Left ventricle myocardium inferior (tissue), 1 donor: ENCODE measurements at regions not wholly inside any gene's neighbourhood (a gene's known extent, or its start where the extent isn't known, plus 50 kb on each side); places are given as distances from the start of the nearest gene placed in this dataset.

ENCODE experiments used
- DNase-seq: peaks from one replicate; pipeline ENCODE4 v3.0.0-alpha.2; 2020
- H3K27ac ChIP-seq: fragments of 200-600 bp; replicated peaks from 2 replicates; pipeline ENCODE4 v1.8.0; 2021
- H3K27me3 ChIP-seq: fragments of 200-600 bp; 2 replicates; pipeline ENCODE4 v1.8.0; 2021; ENCODE audit warnings: low read depth
- H3K36me3 ChIP-seq: fragments of 200-600 bp; 2 replicates; pipeline ENCODE4 v1.8.0; 2021
- H3K4me1 ChIP-seq: fragments of 200-600 bp; 2 replicates; pipeline ENCODE4 v1.8.0; 2021
- H3K4me3 ChIP-seq: fragments of 200-600 bp; 2 replicates; pipeline ENCODE4 v1.8.0; 2021; ENCODE audit warnings: mild to moderate bottlenecking, moderate library complexity
- H3K9me3 ChIP-seq: fragments of 200-600 bp; replicated peaks from 2 replicates; pipeline ENCODE4 v1.8.0; 2021
- intact Hi-C: fragments of 100-400 bp; cut with micrococcal nuclease; formaldehyde crosslinking; loops from one replicate; pipeline ENCODE4 v1.11.0; 2022
- TF ChIP-seq, protein P1 (sequence below): fragments of 200-600 bp; IDR thresholded peaks from 2 replicates; pipeline ENCODE4 v1.8.0; 2021; ENCODE audit warnings: antibody characterized with exemption, mild to moderate bottlenecking, borderline replicate concordance
- donor health status: DM: no; HTN: yes; CAD: no; lungs with severe emphysema.

- intact Hi-C loops, result no loop called here
- no peak for DNase-seq
- Histone ChIP-seq H3K36me3 (no peaks in the 10 kb centered on the region), H3K9me3 (no peaks in the 10 kb centered on the region), H3K4me1 (peaks cover 4% of the 10 kb centered on the region), H3K27me3 (peaks cover 15% of the 10 kb centered on the region), H3K27ac (no peak overlapping the region), H3K4me3 (no peak overlapping the region)
- TF ChIP-seq, protein P1, sequence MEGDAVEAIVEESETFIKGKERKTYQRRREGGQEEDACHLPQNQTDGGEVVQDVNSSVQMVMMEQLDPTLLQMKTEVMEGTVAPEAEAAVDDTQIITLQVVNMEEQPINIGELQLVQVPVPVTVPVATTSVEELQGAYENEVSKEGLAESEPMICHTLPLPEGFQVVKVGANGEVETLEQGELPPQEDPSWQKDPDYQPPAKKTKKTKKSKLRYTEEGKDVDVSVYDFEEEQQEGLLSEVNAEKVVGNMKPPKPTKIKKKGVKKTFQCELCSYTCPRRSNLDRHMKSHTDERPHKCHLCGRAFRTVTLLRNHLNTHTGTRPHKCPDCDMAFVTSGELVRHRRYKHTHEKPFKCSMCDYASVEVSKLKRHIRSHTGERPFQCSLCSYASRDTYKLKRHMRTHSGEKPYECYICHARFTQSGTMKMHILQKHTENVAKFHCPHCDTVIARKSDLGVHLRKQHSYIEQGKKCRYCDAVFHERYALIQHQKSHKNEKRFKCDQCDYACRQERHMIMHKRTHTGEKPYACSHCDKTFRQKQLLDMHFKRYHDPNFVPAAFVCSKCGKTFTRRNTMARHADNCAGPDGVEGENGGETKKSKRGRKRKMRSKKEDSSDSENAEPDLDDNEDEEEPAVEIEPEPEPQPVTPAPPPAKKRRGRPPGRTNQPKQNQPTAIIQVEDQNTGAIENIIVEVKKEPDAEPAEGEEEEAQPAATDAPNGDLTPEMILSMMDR, result no peak
Measured at GRCh38 chr1:181990728-181991127, 70.8 kb downstream of the ZNF648 start.

- Histone ChIP-seq H3K36me3 (no peaks in the 10 kb centered on the region), H3K4me1 (peaks cover 4% of the 10 kb centered on the region), H3K9me3 (no peaks in the 10 kb centered on the region), H3K4me3 (no peak overlapping the region), H3K27me3 (peaks cover 25% of the 10 kb centered on the region), H3K27ac (no peak overlapping the region)
- DNase-seq, result no peak
- intact Hi-C loops, result no loop called here
- TF ChIP-seq, protein P1, result no peak
Measured at GRCh38 chr1:181989261-181989920, 72.1 kb downstream of the ZNF648 start.

DNA sequence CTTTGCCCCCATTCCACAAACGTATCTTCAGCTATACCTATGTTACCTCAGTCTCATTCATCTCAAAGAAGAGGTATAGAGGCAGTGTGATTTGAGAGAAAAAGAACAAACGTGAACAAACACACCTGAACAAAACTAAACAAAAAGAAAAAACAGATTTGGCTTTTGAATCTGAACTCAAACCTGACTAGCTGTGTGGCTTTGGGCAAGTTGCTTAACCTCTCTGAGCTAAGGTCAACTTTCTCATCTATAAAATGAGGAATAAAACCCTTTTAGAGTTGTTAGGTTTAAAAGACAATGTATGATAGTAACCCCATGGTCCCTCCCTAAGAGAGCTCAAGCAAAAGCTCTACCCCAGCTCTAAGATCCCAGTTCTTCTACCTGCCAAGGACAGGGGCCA lies 73.5 kb downstream of the ZNF648 start:
- Histone ChIP-seq H3K4me1 (peaks cover 4% of the 10 kb centered on the region), H3K9me3 (no peaks in the 10 kb centered on the region), H3K4me3 (no peak overlapping the region), H3K27ac (no peak overlapping the region), H3K27me3 (peaks cover 28% of the 10 kb centered on the region), H3K36me3 (no peaks in the 10 kb centered on the region)
- intact Hi-C loops, result no loop called here
- TF ChIP-seq, protein P1, result no peak
- DNase-seq, result no peak

DNA sequence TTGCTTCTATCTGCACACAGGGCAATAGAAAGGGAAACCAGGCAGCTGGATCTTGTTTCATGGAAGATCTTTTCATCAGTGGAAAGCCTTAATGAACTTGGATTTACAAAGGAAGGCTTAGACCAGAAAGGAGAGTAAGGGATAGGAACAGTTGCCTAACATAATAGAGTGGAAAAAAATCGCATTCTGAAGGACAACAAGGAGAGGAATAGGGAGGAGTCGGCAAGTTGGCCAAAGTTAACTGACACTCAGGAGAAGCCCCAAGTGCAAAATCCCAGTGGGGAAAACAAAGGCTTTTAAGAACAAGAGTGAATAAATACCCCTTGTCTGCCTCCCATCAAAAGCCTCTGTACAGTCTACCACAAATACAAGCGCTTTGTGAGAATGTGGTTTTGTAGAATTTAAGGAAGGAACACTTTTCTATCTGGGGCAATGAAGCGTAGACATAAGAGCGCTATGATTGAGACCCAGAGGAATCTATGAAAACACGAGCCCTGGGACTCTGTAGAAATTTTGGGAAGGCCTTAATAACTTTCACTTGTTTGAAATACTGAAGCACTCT lies 74.1 kb downstream of the ZNF648 start:
- no peak overlapping the region for H3K4me3 ChIP-seq
- TF ChIP-seq, protein P1, result no peak
- intact Hi-C loops, result no loop called here
- H3K36me3 ChIP-seq, result no peaks in the 10 kb centered on the region
- H3K27ac ChIP-seq, result no peak overlapping the region
- H3K4me1 ChIP-seq, result peaks cover 4% of the 10 kb centered on the region
- H3K9me3 ChIP-seq, result no peaks in the 10 kb centered on the region
- H3K27me3 ChIP-seq, result peaks cover 27% of the 10 kb centered on the region
- DNase-seq, result no peak

GRCh38 chr1:181986907-181987305 lies 74.6 kb downstream of the ZNF648 start:
- Histone ChIP-seq H3K4me1 (peaks cover 4% of the 10 kb centered on the region), H3K36me3 (no peaks in the 10 kb centered on the region), H3K27me3 (peaks cover 28% of the 10 kb centered on the region), H3K27ac (no peak overlapping the region), H3K4me3 (no peak overlapping the region), H3K9me3 (no peaks in the 10 kb centered on the region)
- TF ChIP-seq, protein P1, result no peak
- DNase-seq, result no peak
- intact Hi-C loops, result no loop called here
